ENCODE measurements at regions not wholly inside any gene's neighbourhood (a gene's known extent, or its start where the extent isn't known, plus 50 kb on each side); places are given as distances from the start of the nearest gene placed in this dataset.

DNA sequence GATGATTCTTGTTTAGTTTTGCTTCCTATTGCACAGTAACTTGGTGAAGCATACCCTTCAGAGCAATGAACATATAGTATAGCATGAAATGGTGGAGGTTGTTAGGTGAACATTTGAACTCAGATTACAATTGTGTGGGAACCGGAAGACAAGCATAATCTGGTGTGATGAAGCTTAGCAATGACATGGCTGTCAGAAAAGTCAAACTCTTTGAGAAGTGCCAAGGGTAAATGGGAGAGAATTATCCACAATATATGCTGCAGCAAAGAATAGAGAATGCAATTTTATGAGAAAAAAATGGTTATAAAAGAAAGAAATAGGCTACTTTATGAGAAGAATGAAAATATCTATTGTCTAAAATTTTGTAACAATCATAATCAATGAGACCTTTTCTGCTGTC lies 1536.7 kb downstream of the SI start:
- TF ChIP-seq, protein P1, sequence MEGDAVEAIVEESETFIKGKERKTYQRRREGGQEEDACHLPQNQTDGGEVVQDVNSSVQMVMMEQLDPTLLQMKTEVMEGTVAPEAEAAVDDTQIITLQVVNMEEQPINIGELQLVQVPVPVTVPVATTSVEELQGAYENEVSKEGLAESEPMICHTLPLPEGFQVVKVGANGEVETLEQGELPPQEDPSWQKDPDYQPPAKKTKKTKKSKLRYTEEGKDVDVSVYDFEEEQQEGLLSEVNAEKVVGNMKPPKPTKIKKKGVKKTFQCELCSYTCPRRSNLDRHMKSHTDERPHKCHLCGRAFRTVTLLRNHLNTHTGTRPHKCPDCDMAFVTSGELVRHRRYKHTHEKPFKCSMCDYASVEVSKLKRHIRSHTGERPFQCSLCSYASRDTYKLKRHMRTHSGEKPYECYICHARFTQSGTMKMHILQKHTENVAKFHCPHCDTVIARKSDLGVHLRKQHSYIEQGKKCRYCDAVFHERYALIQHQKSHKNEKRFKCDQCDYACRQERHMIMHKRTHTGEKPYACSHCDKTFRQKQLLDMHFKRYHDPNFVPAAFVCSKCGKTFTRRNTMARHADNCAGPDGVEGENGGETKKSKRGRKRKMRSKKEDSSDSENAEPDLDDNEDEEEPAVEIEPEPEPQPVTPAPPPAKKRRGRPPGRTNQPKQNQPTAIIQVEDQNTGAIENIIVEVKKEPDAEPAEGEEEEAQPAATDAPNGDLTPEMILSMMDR (IDR thresholded peaks at IDR 0.05), result no peak
- TF ChIP-seq POLR2AphosphoS5 (IDR thresholded peaks at IDR 0.05) (no peak), EP300 (IDR thresholded peaks at IDR 0.05) (no peak), POLR2A (IDR thresholded peaks at IDR 0.05; ENCODE audit: low read depth) (no peak)
